Memory B cell (primary cell): ENCODE measurements at regions not wholly inside any gene's neighbourhood (a gene's known extent, or its start where the extent isn't known, plus 50 kb on each side); places are given as distances from the start of the nearest gene placed in this dataset.

Experiments used
- ATAC-seq: fragments of 150-1000 bp; cut with Tn5 transposase; 2 replicates; pipeline ENCODE4 v1.10.0; 2021; ENCODE audit warnings: low read depth, mild to moderate bottlenecking, moderate library complexity
- DNase-seq, 2 donors: peaks; one replicate each; pipeline ENCODE4 v3.0.0; 2022; ENCODE audit warnings: low spot score in 2 of 2
- H3K27ac Mint-ChIP-seq: one replicate; pipeline ENCODE4 v1.8.0; 2022; ENCODE audit warnings: mild to moderate bottlenecking, moderate library complexity, mixed read lengths
- H3K27me3 Mint-ChIP-seq: one replicate; pipeline ENCODE4 v1.8.0; 2022; ENCODE audit warnings: mixed read lengths
- H3K36me3 Mint-ChIP-seq: one replicate; pipeline ENCODE4 v1.8.0; 2022; ENCODE audit warnings: mild to moderate bottlenecking, mixed read lengths
- H3K4me1 Mint-ChIP-seq: one replicate; pipeline ENCODE4 v1.8.0; 2022; ENCODE audit warnings: mixed read lengths
- H3K4me3 Mint-ChIP-seq: one replicate; pipeline ENCODE4 v1.8.0; 2022; ENCODE audit warnings: mild to moderate bottlenecking, moderate library complexity, mixed read lengths
- H3K9me3 Mint-ChIP-seq: one replicate; pipeline ENCODE4 v1.8.0; 2022; ENCODE audit warnings: mixed read lengths

- ATAC-seq, result no peak
- no peak for DNase-seq
- Mint-ChIP-seq H3K27ac (no peak overlapping the region), H3K36me3 (no peaks in the 10 kb centered on the region), H3K4me3 (no peak overlapping the region), H3K9me3 (peaks cover 4% of the 10 kb centered on the region), H3K27me3 (no peaks in the 10 kb centered on the region), H3K4me1 (no peaks in the 10 kb centered on the region)
Observed at GRCh38 chr13:103388839-103389238, 322.6 kb upstream of the SLC10A2 start.

- no peaks in the 10 kb centered on the region for H3K4me1 Mint-ChIP-seq
- no peak overlapping the region for H3K27ac Mint-ChIP-seq
- no peak overlapping the region for H3K4me3 Mint-ChIP-seq
- H3K27me3 Mint-ChIP-seq, result no peaks in the 10 kb centered on the region
- peaks cover 12% of the 10 kb centered on the region for H3K9me3 Mint-ChIP-seq
- ATAC-seq (no peak), DNase-seq (no peak)
- no peaks in the 10 kb centered on the region for H3K36me3 Mint-ChIP-seq
Observed at GRCh38 chr13:103386341-103386740, 320.1 kb upstream of the SLC10A2 start.

- peaks cover 6% of the 10 kb centered on the region for H3K9me3 Mint-ChIP-seq
- H3K27me3 Mint-ChIP-seq, result no peaks in the 10 kb centered on the region
- DNase-seq, result no peak
- H3K4me3 Mint-ChIP-seq, result no peak overlapping the region
- no peak for ATAC-seq
- H3K4me1 Mint-ChIP-seq, result no peaks in the 10 kb centered on the region
- no peak overlapping the region for H3K27ac Mint-ChIP-seq
- no peaks in the 10 kb centered on the region for H3K36me3 Mint-ChIP-seq
Observed at GRCh38 chr13:103373916-103374315, 307.7 kb upstream of the SLC10A2 start.

GRCh38 chr13:103371271-103371670 is 305.1 kb upstream of the SLC10A2 start:
- Mint-ChIP-seq H3K9me3 (no peaks in the 10 kb centered on the region), H3K27me3 (no peaks in the 10 kb centered on the region), H3K36me3 (no peaks in the 10 kb centered on the region), H3K27ac (no peak overlapping the region), H3K4me1 (no peaks in the 10 kb centered on the region), H3K4me3 (no peak overlapping the region)
- ATAC-seq (no peak), DNase-seq (no peak)

- DNase-seq (no peak), ATAC-seq (no peak)
- Mint-ChIP-seq H3K36me3 (no peaks in the 10 kb centered on the region), H3K27ac (no peak overlapping the region), H3K4me1 (no peaks in the 10 kb centered on the region), H3K9me3 (no peaks in the 10 kb centered on the region), H3K27me3 (no peaks in the 10 kb centered on the region), H3K4me3 (no peak overlapping the region)
Observed at GRCh38 chr13:103370790-103371189, 304.6 kb upstream of the SLC10A2 start.

GRCh38 chr13:103358255-103358932 is 292.2 kb upstream of the SLC10A2 start:
- H3K27me3 Mint-ChIP-seq, result no peaks in the 10 kb centered on the region
- no peak overlapping the region for H3K4me3 Mint-ChIP-seq
- H3K9me3 Mint-ChIP-seq, result peaks cover 13% of the 10 kb centered on the region
- H3K4me1 Mint-ChIP-seq, result no peaks in the 10 kb centered on the region
- H3K27ac Mint-ChIP-seq, result no peak overlapping the region
- no peak for DNase-seq
- ATAC-seq, result no peak
- no peaks in the 10 kb centered on the region for H3K36me3 Mint-ChIP-seq

- no peaks in the 10 kb centered on the region for H3K36me3 Mint-ChIP-seq
- H3K27ac Mint-ChIP-seq, result no peak overlapping the region
- no peaks in the 10 kb centered on the region for H3K27me3 Mint-ChIP-seq
- DNase-seq, result no peak
- no peaks in the 10 kb centered on the region for H3K4me1 Mint-ChIP-seq
- ATAC-seq, result no peak
- peaks cover 12% of the 10 kb centered on the region for H3K9me3 Mint-ChIP-seq
- H3K4me3 Mint-ChIP-seq, result no peak overlapping the region
Observed at GRCh38 chr13:103356226-103356864, 290.1 kb upstream of the SLC10A2 start.

GRCh38 chr13:103354171-103354570 is 288.0 kb upstream of the SLC10A2 start:
- no peak for ATAC-seq
- Mint-ChIP-seq H3K9me3 (peaks cover 9% of the 10 kb centered on the region), H3K27ac (no peak overlapping the region), H3K4me1 (no peaks in the 10 kb centered on the region), H3K36me3 (no peaks in the 10 kb centered on the region), H3K4me3 (no peak overlapping the region), H3K27me3 (no peaks in the 10 kb centered on the region)
- no peak for DNase-seq

- no peaks in the 10 kb centered on the region for H3K36me3 Mint-ChIP-seq
- H3K4me1 Mint-ChIP-seq, result no peaks in the 10 kb centered on the region
- no peak overlapping the region for H3K4me3 Mint-ChIP-seq
- H3K9me3 Mint-ChIP-seq, result peaks cover 9% of the 10 kb centered on the region
- H3K27ac Mint-ChIP-seq, result no peak overlapping the region
- DNase-seq, result no peak
- no peak for ATAC-seq
- H3K27me3 Mint-ChIP-seq, result no peaks in the 10 kb centered on the region
Observed at GRCh38 chr13:103351035-103351828, 285.0 kb upstream of the SLC10A2 start.

GRCh38 chr13:103350147-103350546 is 283.9 kb upstream of the SLC10A2 start:
- ATAC-seq, result no peak
- no peak overlapping the region for H3K4me3 Mint-ChIP-seq
- H3K9me3 Mint-ChIP-seq, result peaks cover 5% of the 10 kb centered on the region
- H3K27ac Mint-ChIP-seq, result no peak overlapping the region
- DNase-seq, result no peak
- no peaks in the 10 kb centered on the region for H3K4me1 Mint-ChIP-seq
- H3K27me3 Mint-ChIP-seq, result no peaks in the 10 kb centered on the region
- no peaks in the 10 kb centered on the region for H3K36me3 Mint-ChIP-seq

GRCh38 chr13:103349211-103349980 is 283.2 kb upstream of the SLC10A2 start:
- no peak overlapping the region for H3K27ac Mint-ChIP-seq
- ATAC-seq (no peak), DNase-seq (no peak)
- H3K36me3 Mint-ChIP-seq, result no peaks in the 10 kb centered on the region
- H3K4me1 Mint-ChIP-seq, result no peaks in the 10 kb centered on the region
- H3K4me3 Mint-ChIP-seq, result no peak overlapping the region
- H3K9me3 Mint-ChIP-seq, result peaks cover 4% of the 10 kb centered on the region
- H3K27me3 Mint-ChIP-seq, result no peaks in the 10 kb centered on the region

GRCh38 chr13:103335241-103335640 is 269.0 kb upstream of the SLC10A2 start:
- ATAC-seq, result no peak
- H3K27me3 Mint-ChIP-seq, result no peaks in the 10 kb centered on the region
- no peak for DNase-seq
- no peak overlapping the region for H3K27ac Mint-ChIP-seq
- H3K36me3 Mint-ChIP-seq, result no peaks in the 10 kb centered on the region
- no peak overlapping the region for H3K4me3 Mint-ChIP-seq
- H3K4me1 Mint-ChIP-seq, result no peaks in the 10 kb centered on the region
- H3K9me3 Mint-ChIP-seq, result peaks cover 5% of the 10 kb centered on the region

GRCh38 chr13:103331924-103332323 is 265.7 kb upstream of the SLC10A2 start:
- DNase-seq (no peak), ATAC-seq (no peak)
- Mint-ChIP-seq H3K27me3 (no peaks in the 10 kb centered on the region), H3K4me1 (no peaks in the 10 kb centered on the region), H3K36me3 (no peaks in the 10 kb centered on the region), H3K9me3 (peaks cover 7% of the 10 kb centered on the region), H3K4me3 (no peak overlapping the region), H3K27ac (no peak overlapping the region)

GRCh38 chr13:103328899-103329298 is 262.7 kb upstream of the SLC10A2 start:
- Mint-ChIP-seq H3K27me3 (no peaks in the 10 kb centered on the region), H3K27ac (no peak overlapping the region), H3K4me3 (no peak overlapping the region), H3K36me3 (no peaks in the 10 kb centered on the region), H3K4me1 (no peaks in the 10 kb centered on the region), H3K9me3 (peaks cover 9% of the 10 kb centered on the region)
- ATAC-seq (no peak), DNase-seq (no peak)
